ENCODE measurements at regions not wholly inside any gene's neighbourhood (a gene's known extent, or its start where the extent isn't known, plus 50 kb on each side); places are given as distances from the start of the nearest gene placed in this dataset.
"Not testable (repeated sequence)": the region's sequence is repeated elsewhere in the genome, so short reads cannot be mapped to it uniquely, and the experiment has no call there.

- Histone ChIP-seq H3K4me3 (ENCODE audit: insufficient read depth, low read length) (no peak overlapping the region), H2AFZ (ENCODE audit: low read length) (no peak overlapping the region), H3K27me3 (ENCODE audit: insufficient read depth, low read length) (peaks cover 3% of the 10 kb centered on the region), H3K36me3 (ENCODE audit: insufficient read depth, low read length) (no peaks in the 10 kb centered on the region), H3K27ac (ENCODE audit: low read depth, low read length) (no peak overlapping the region), H3K9me3 (ENCODE audit: low read depth, low read length) (no peaks in the 10 kb centered on the region), H3K4me1 (ENCODE audit: insufficient read depth, low read length) (peaks cover 5% of the 10 kb centered on the region), H3K79me2 (ENCODE audit: insufficient read depth, low read length) (no peaks in the 10 kb centered on the region), H3K4me2 (ENCODE audit: insufficient read depth, low read length) (no peak overlapping the region), H4K20me1 (ENCODE audit: insufficient read depth, low read length) (no peaks in the 10 kb centered on the region)
- DNase-seq (ENCODE audit: insufficient read length, low spot score, missing footprints) = no peak
- TF ChIP-seq CTCF (IDR thresholded peaks at IDR 0.05; ENCODE audit: extremely low read depth, low read depth, low read length) = no peak
Measured at GRCh38 chr22:44621401-44622146, 80.4 kb upstream of the PRR5 start.

GRCh38 chr22:44620841-44621257 lies 81.2 kb upstream of the PRR5 start:
- Histone ChIP-seq H3K4me3 (ENCODE audit: insufficient read depth, low read length) (no peak overlapping the region), H2AFZ (ENCODE audit: low read length) (no peak overlapping the region), H4K20me1 (ENCODE audit: insufficient read depth, low read length) (no peaks in the 10 kb centered on the region), H3K27me3 (ENCODE audit: insufficient read depth, low read length) (peaks cover 3% of the 10 kb centered on the region), H3K79me2 (ENCODE audit: insufficient read depth, low read length) (no peaks in the 10 kb centered on the region), H3K36me3 (ENCODE audit: insufficient read depth, low read length) (no peaks in the 10 kb centered on the region), H3K4me1 (ENCODE audit: insufficient read depth, low read length) (peaks cover 5% of the 10 kb centered on the region), H3K27ac (ENCODE audit: low read depth, low read length) (peak overlapping the region; percentile 60), H3K9me3 (ENCODE audit: low read depth, low read length) (no peaks in the 10 kb centered on the region), H3K4me2 (ENCODE audit: insufficient read depth, low read length) (no peak overlapping the region)
- TF ChIP-seq CTCF (IDR thresholded peaks at IDR 0.05; ENCODE audit: extremely low read depth, low read depth, low read length) = no peak
- no peak for DNase-seq (ENCODE audit: insufficient read length, low spot score, missing footprints)

GRCh38 chr22:44620129-44620840 lies 81.7 kb upstream of the PRR5 start:
- peak; percentile 91 for DNase-seq (ENCODE audit: insufficient read length, low spot score, missing footprints)
- H3K27ac ChIP-seq (ENCODE audit: low read depth, low read length) = peak overlapping the region; percentile 60

GRCh38 chr22:44619560-44620128 lies 82.4 kb upstream of the PRR5 start:
- not testable (repeated sequence) for H3K4me1 ChIP-seq (ENCODE audit: insufficient read depth, low read length); DNase-seq (ENCODE audit: insufficient read length, low spot score, missing footprints); H3K27me3 ChIP-seq (ENCODE audit: insufficient read depth, low read length); H3K9me3 ChIP-seq (ENCODE audit: low read depth, low read length); H3K36me3 ChIP-seq (ENCODE audit: insufficient read depth, low read length); H3K4me3 ChIP-seq (ENCODE audit: insufficient read depth, low read length); H4K20me1 ChIP-seq (ENCODE audit: insufficient read depth, low read length); H3K79me2 ChIP-seq (ENCODE audit: insufficient read depth, low read length)
- Histone ChIP-seq H2AFZ (ENCODE audit: low read length) (peak overlapping the region; percentile 44), H3K27ac (ENCODE audit: low read depth, low read length) (peak overlapping the region; percentile 60), H3K4me2 (ENCODE audit: insufficient read depth, low read length) (peak overlapping the region; percentile 57)

More at GRCh38 chr22:44620129-44620840, 81.7 kb upstream of the PRR5 start:
- Histone ChIP-seq H3K79me2 (ENCODE audit: insufficient read depth, low read length) (no peaks in the 10 kb centered on the region), H3K9me3 (ENCODE audit: low read depth, low read length) (no peaks in the 10 kb centered on the region), H2AFZ (ENCODE audit: low read length) (peak overlapping the region; percentile 44), H3K4me3 (ENCODE audit: insufficient read depth, low read length) (peak overlapping the region; percentile 20), H3K4me2 (ENCODE audit: insufficient read depth, low read length) (peak overlapping the region; percentile 57), H3K4me1 (ENCODE audit: insufficient read depth, low read length) (peaks cover 5% of the 10 kb centered on the region), H3K27me3 (ENCODE audit: insufficient read depth, low read length) (peaks cover 3% of the 10 kb centered on the region), H3K36me3 (ENCODE audit: insufficient read depth, low read length) (no peaks in the 10 kb centered on the region), H4K20me1 (ENCODE audit: insufficient read depth, low read length) (no peaks in the 10 kb centered on the region)
- TF ChIP-seq CTCF (IDR thresholded peaks at IDR 0.05; ENCODE audit: extremely low read depth, low read depth, low read length) = no peak

- H3K36me3 ChIP-seq (ENCODE audit: insufficient read depth, low read length); H2AFZ ChIP-seq (ENCODE audit: low read length); H3K27ac ChIP-seq (ENCODE audit: low read depth, low read length): not testable (repeated sequence)
Measured at GRCh38 chr22:44618910-44619309, 83.1 kb upstream of the PRR5 start.

More at GRCh38 chr22:44618910-44619309, 83.1 kb upstream of the PRR5 start:
- H3K4me3 ChIP-seq (ENCODE audit: insufficient read depth, low read length); DNase-seq (ENCODE audit: insufficient read length, low spot score, missing footprints); H3K27me3 ChIP-seq (ENCODE audit: insufficient read depth, low read length); H4K20me1 ChIP-seq (ENCODE audit: insufficient read depth, low read length); H3K79me2 ChIP-seq (ENCODE audit: insufficient read depth, low read length); H3K9me3 ChIP-seq (ENCODE audit: low read depth, low read length); H3K4me2 ChIP-seq (ENCODE audit: insufficient read depth, low read length); H3K4me1 ChIP-seq (ENCODE audit: insufficient read depth, low read length): not testable (repeated sequence)

Measured in osteoblast (primary cell).